IMR-90 (cell line): ENCODE measurements at regions not wholly inside any gene's neighbourhood (a gene's known extent, or its start where the extent isn't known, plus 50 kb on each side); places are given as distances from the start of the nearest gene placed in this dataset.

Source experiments
- ATAC-seq: fragments of 200-7000 bp; cut with Tn5 transposase; 2 replicates; pipeline ENCODE4 v1.9.1; 2020; ENCODE audit warnings: low read depth, mild to moderate bottlenecking, moderate library complexity
- BruUV-seq: library from RNA; stranded (reverse); fragments of 400-500 nt; replicated peaks from 2 replicates; lab custom pipeline; 2021; lab: Mats Ljungman, UMichigan
- CTCF ChIA-PET: fragments of 300-600 bp; formaldehyde crosslinking; extraction: SDS; loops from one replicate; lab custom pipeline; 2021; ENCODE audit warnings: antibody characterized with exemption; lab: Yijun Ruan, JAX
- POLR2A ChIA-PET: fragments of 300-600 bp; sonication (Branson Sonifier 250); formaldehyde crosslinking; loops from one replicate; lab custom pipeline; 2022; ENCODE audit warnings: antibody characterized with exemption; ENCODE audit not compliant: unreplicated experiment; lab: Charles Lee
- DNase-seq: peaks from one replicate; pipeline ENCODE4 v3.0.0; 2013
- H2AFZ ChIP-seq: replicated peaks from 2 replicates; pipeline ENCODE3; 2013; ENCODE audit warnings: low read length, mild to moderate bottlenecking; ENCODE audit not compliant: poor library complexity
- H2AK5ac ChIP-seq: 2 replicates; pipeline ENCODE4 v1.6.1; 2013; ENCODE audit warnings: low read depth, low read length, inconsistent platforms
- H2AK9ac ChIP-seq: replicated peaks from 2 replicates; pipeline ENCODE3; 2013; ENCODE audit warnings: mild to moderate bottlenecking, low read depth, low read length, moderate library complexity; ENCODE audit not compliant: poor library complexity
- H2BK120ac ChIP-seq: 2 replicates; pipeline ENCODE4 v1.6.1; 2013; ENCODE audit warnings: low read depth, low read length, inconsistent platforms
- H2BK15ac ChIP-seq: 3 replicates; pipeline ENCODE4 v1.6.1; 2013; ENCODE audit warnings: low read depth, low read length, inconsistent platforms
- H2BK20ac ChIP-seq: 2 replicates; pipeline ENCODE4 v1.6.1; 2013; ENCODE audit warnings: low read depth, mild to moderate bottlenecking, inconsistent platforms, low read length, moderate library complexity
- H2BK5ac ChIP-seq: 2 replicates; pipeline ENCODE4 v1.6.1; 2013; ENCODE audit warnings: mild to moderate bottlenecking, low read depth, low read length, inconsistent platforms; ENCODE audit not compliant: poor library complexity, severe bottlenecking
- H3K14ac ChIP-seq: replicated peaks from 2 replicates; pipeline ENCODE4 v1.6.1; 2013; ENCODE audit warnings: low read depth, low read length, inconsistent platforms
- H3K18ac ChIP-seq: 2 replicates; pipeline ENCODE4 v1.6.1; 2013; ENCODE audit warnings: low read depth, low read length, control low read depth
- H3K23ac ChIP-seq: 2 replicates; pipeline ENCODE4 v1.6.1; 2013; ENCODE audit warnings: low read depth, low read length, inconsistent platforms
- H3K27ac ChIP-seq: 2 replicates; pipeline ENCODE4 v1.5.1; 2013; ENCODE audit warnings: mild to moderate bottlenecking, control low read depth, low read length; ENCODE audit not compliant: insufficient read depth
- H3K27me3 ChIP-seq: 2 replicates; pipeline ENCODE4 v1.6.1; 2013; ENCODE audit warnings: low read length; ENCODE audit not compliant: control insufficient read depth, insufficient read depth
- H3K36me3 ChIP-seq: 2 replicates; pipeline ENCODE4 v1.6.1; 2013; ENCODE audit warnings: low read length, mixed read lengths; ENCODE audit not compliant: control insufficient read depth, insufficient read depth
- H3K4ac ChIP-seq: 2 replicates; pipeline ENCODE4 v1.6.1; 2013; ENCODE audit warnings: low read depth, low read length, inconsistent platforms
- H3K4me1 ChIP-seq: 2 replicates; pipeline ENCODE4 v1.6.1; 2013; ENCODE audit warnings: low read length, mixed read lengths; ENCODE audit not compliant: control insufficient read depth, insufficient read depth
- H3K4me2 ChIP-seq: 2 replicates; pipeline ENCODE4 v1.6.1; 2013; ENCODE audit warnings: low read depth, mild to moderate bottlenecking, control low read depth, low read length, moderate library complexity
- H3K4me3 ChIP-seq: 2 replicates; pipeline ENCODE4 v1.5.1; 2013; ENCODE audit warnings: low read depth, mild to moderate bottlenecking, control low read depth, low read length, moderate library complexity; ENCODE audit not compliant: insufficient read depth
- H3K56ac ChIP-seq: 2 replicates; pipeline ENCODE4 v1.6.1; 2013; ENCODE audit warnings: low read length, inconsistent platforms; ENCODE audit not compliant: insufficient read depth; ENCODE audit errors: extremely low read depth
- H3K79me1 ChIP-seq, 2 experiments: 2 replicates each; pipeline ENCODE4 v1.6.1; 2013; ENCODE audit warnings: low read length in 2 of 2, inconsistent platforms in 1 of 2, low read depth in 1 of 2
- H3K9ac ChIP-seq: 2 replicates; pipeline ENCODE4 v1.6.1; 2013; ENCODE audit warnings: low read depth, low read length, control low read depth
- H3K9me1 ChIP-seq: 2 replicates; pipeline ENCODE4 v1.6.1; 2013; ENCODE audit warnings: low read length, inconsistent platforms; ENCODE audit not compliant: insufficient read depth
- H3K9me3 ChIP-seq: 2 replicates; pipeline ENCODE4 v1.6.1; 2013; ENCODE audit warnings: low read length; ENCODE audit not compliant: control insufficient read depth, insufficient read depth
- H4K20me1 ChIP-seq: 2 replicates; pipeline ENCODE4 v1.6.1; 2013; ENCODE audit warnings: low read length, inconsistent platforms; ENCODE audit not compliant: insufficient read depth
- H4K5ac ChIP-seq: 2 replicates; pipeline ENCODE4 v1.6.1; 2013; ENCODE audit warnings: mild to moderate bottlenecking, low read depth, low read length, control low read depth
- H4K8ac ChIP-seq, 2 experiments: 2 replicates each; pipeline ENCODE4 v1.6.1; 2013; ENCODE audit warnings: low read depth in 2 of 2, low read length in 2 of 2, control low read depth in 1 of 2, inconsistent platforms in 1 of 2
- H4K91ac ChIP-seq: 2 replicates; pipeline ENCODE4 v1.6.1; 2013; ENCODE audit warnings: low read depth, low read length, inconsistent platforms; ENCODE audit not compliant: insufficient read depth
- WGBS, 2 experiments: methylation state at CpG; one replicate each; pipeline versions ENCODE4 v1.1.5 to v1.1.7; 2013; ENCODE audit warnings: missing lambda C conversion rate in 2 of 2; ENCODE audit not compliant: insufficient read length in 1 of 2; ENCODE audit errors: extremely low coverage in 2 of 2; 5-methylcytosine and 5-hydroxymethylcytosine counted together
- dilution Hi-C: fragments of 300-500 bp; cut with HindIII; formaldehyde crosslinking; loops from one replicate; pipeline ENCODE4 v1.14.3; 2018; ENCODE audit warnings: low sequenced_read_pairs; ENCODE audit not compliant: unreplicated experiment
- in situ Hi-C: fragments of 300-500 bp; cut with MboI; formaldehyde crosslinking; loops from 3 replicates; pipeline ENCODE4 v1.14.3; 2019; ENCODE audit warnings: low sequenced_read_pairs, inconsistent platforms, mixed read lengths
- intact Hi-C: fragments of 100-400 bp; cut with micrococcal nuclease; formaldehyde crosslinking; loops from 2 replicates; pipeline ENCODE4 v1.10.0; 2022
- TF ChIP-seq, protein P1 (sequence below): fragments of 150-350 bp; IDR thresholded peaks from 2 replicates; pipeline ENCODE4 v1.6.1; 2017; ENCODE audit warnings: mild to moderate bottlenecking, antibody characterized with exemption, low read length, low read depth

DNA sequence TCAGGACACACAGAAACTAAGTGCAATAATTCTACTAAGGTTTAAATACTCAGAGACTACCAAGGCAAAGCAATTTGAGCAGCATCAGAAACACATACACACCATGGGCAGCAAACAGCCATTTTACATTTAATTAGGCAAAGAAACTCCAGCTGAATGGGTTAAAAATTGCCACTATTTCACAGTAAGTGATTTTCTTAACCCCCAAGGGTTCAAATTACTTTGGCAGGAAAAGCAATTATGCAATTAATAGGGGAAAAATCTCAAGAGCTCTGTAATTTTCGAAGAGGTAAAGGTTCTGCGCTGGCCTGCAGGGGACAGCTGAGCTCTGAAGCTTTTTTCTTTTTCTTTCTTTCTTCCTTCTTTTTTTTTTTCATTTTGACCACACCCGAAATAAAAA lies 206.2 kb upstream of the RRP15 start:
- no peak overlapping the region for H2AFZ ChIP-seq
- no peak overlapping the region for H2AK9ac ChIP-seq
- no peak overlapping the region for H3K56ac ChIP-seq
- H3K27ac ChIP-seq = no peak overlapping the region
- no peak overlapping the region for H3K4me3 ChIP-seq
- H2BK20ac ChIP-seq = no peak overlapping the region
- no peak overlapping the region for H2BK120ac ChIP-seq
- ATAC-seq (no peak), DNase-seq (no peak)
- no peaks in the 10 kb centered on the region for H3K9me1 ChIP-seq
- TF ChIP-seq, protein P1, sequence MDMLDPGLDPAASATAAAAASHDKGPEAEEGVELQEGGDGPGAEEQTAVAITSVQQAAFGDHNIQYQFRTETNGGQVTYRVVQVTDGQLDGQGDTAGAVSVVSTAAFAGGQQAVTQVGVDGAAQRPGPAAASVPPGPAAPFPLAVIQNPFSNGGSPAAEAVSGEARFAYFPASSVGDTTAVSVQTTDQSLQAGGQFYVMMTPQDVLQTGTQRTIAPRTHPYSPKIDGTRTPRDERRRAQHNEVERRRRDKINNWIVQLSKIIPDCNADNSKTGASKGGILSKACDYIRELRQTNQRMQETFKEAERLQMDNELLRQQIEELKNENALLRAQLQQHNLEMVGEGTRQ = no peak
- H3K9me3 ChIP-seq = no peaks in the 10 kb centered on the region
- ChIA-PET CTCF (interaction anchor here (0.7 kb wide), 1 partner anchor 931 kb away, joined by 7 read pairs; no protein-coding TSS in a partner anchor), POLR2A (no interaction called here)
- no peak overlapping the region for H3K9ac ChIP-seq
- intact Hi-C loops = no loop called here
- no peak overlapping the region for H4K91ac ChIP-seq
- dilution Hi-C loops = no loop called here
- H3K14ac ChIP-seq = no peak overlapping the region
- in situ Hi-C loops = no loop called here
- H3K79me1 ChIP-seq = no peaks in the 10 kb centered on the region
- H3K36me3 ChIP-seq = no peaks in the 10 kb centered on the region
- H2AK5ac ChIP-seq = no peak overlapping the region
- no peaks in the 10 kb centered on the region for H4K20me1 ChIP-seq
- WGBS, 2 experiments = no CpG with 5 or more reads among the region's 3 CpGs
- no peak overlapping the region for H2BK15ac ChIP-seq
- no peak overlapping the region for H3K4ac ChIP-seq
- no peak overlapping the region for H3K23ac ChIP-seq
- BruUV-seq = no TSS peak
- no peak overlapping the region for H2BK5ac ChIP-seq
- H3K27me3 ChIP-seq = no peaks in the 10 kb centered on the region
- no peak overlapping the region for H3K4me2 ChIP-seq
- H4K5ac ChIP-seq = no peak overlapping the region
- H3K18ac ChIP-seq = no peak overlapping the region
- no peak overlapping the region for H4K8ac ChIP-seq
- H3K4me1 ChIP-seq = no peaks in the 10 kb centered on the region
